Glomerular endothelial cell (primary cell): ENCODE measurements at regions not wholly inside any gene's neighbourhood (a gene's known extent, or its start where the extent isn't known, plus 50 kb on each side); places are given as distances from the start of the nearest gene placed in this dataset.

Source experiments
- DNase-seq: peaks from one replicate; pipeline ENCODE4 v3.0.0-alpha.2; 2011; ENCODE audit warnings: low read depth, low spot score; ENCODE audit errors: extremely low read depth

GRCh38 chr1:81351864-81352263, 448.9 kb upstream of the ADGRL2 start:
- DNase-seq, result no peak

GRCh38 chr1:81349194-81349965, 451.4 kb upstream of the ADGRL2 start:
- DNase-seq, result no peak

GRCh38 chr1:81345110-81345509, 455.6 kb upstream of the ADGRL2 start:
- DNase-seq, result no peak

GRCh38 chr1:81340239-81340638, 460.5 kb upstream of the ADGRL2 start:
- no peak for DNase-seq

- no peak for DNase-seq
These were observed 463.5 kb upstream of the ADGRL2 start for GRCh38 chr1:81337226-81337625.

GRCh38 chr1:81335876-81336275, 464.9 kb upstream of the ADGRL2 start:
- no peak for DNase-seq

GRCh38 chr1:81330521-81330920, 470.2 kb upstream of the ADGRL2 start:
- DNase-seq, result no peak

- no peak for DNase-seq
These were observed 470.6 kb upstream of the ADGRL2 start for GRCh38 chr1:81330111-81330510.

GRCh38 chr1:81329041-81329440, 471.7 kb upstream of the ADGRL2 start:
- DNase-seq, result no peak

- no peak for DNase-seq
These were observed 473.0 kb upstream of the ADGRL2 start for GRCh38 chr1:81327743-81328142.

- DNase-seq, result no peak
These were observed 473.5 kb upstream of the ADGRL2 start for GRCh38 chr1:81327103-81327710.

GRCh38 chr1:81326212-81326611, 474.5 kb upstream of the ADGRL2 start:
- DNase-seq, result no peak

GRCh38 chr1:81325397-81325796, 475.3 kb upstream of the ADGRL2 start:
- DNase-seq, result no peak

GRCh38 chr1:81323862-81324261, 476.9 kb upstream of the ADGRL2 start:
- no peak for DNase-seq

- no peak for DNase-seq
These were observed 483.5 kb upstream of the ADGRL2 start for GRCh38 chr1:81317191-81317590.

GRCh38 chr1:81314513-81315233, 486.1 kb upstream of the ADGRL2 start:
- no peak for DNase-seq

GRCh38 chr1:81313289-81313688, 487.4 kb upstream of the ADGRL2 start:
- no peak for DNase-seq

GRCh38 chr1:81312272-81312754, 488.4 kb upstream of the ADGRL2 start:
- DNase-seq, result no peak

GRCh38 chr1:81310250-81310649, 490.5 kb upstream of the ADGRL2 start:
- no peak for DNase-seq

- no peak for DNase-seq
These were observed 492.5 kb upstream of the ADGRL2 start for GRCh38 chr1:81308191-81308590.

GRCh38 chr1:81307786-81308185, 492.9 kb upstream of the ADGRL2 start:
- DNase-seq, result no peak

GRCh38 chr1:81305997-81306452, 494.7 kb upstream of the ADGRL2 start:
- peak; percentile 9 for DNase-seq
